CD8-positive, alpha-beta memory T cell (primary cell): ENCODE measurements at regions not wholly inside any gene's neighbourhood (a gene's known extent, or its start where the extent isn't known, plus 50 kb on each side); places are given as distances from the start of the nearest gene placed in this dataset.

Source experiments
- CTCF ChIA-PET: fragments of 350-600 bp; sonication (Branson Sonifier 250); formaldehyde crosslinking; loops from one replicate; lab custom pipeline; 2021; ENCODE audit warnings: antibody characterized with exemption; lab: Charles Lee
- POLR2A ChIA-PET: fragments of 350-600 bp; sonication (Branson Sonifier 250); formaldehyde crosslinking; loops from one replicate; lab custom pipeline; 2021; ENCODE audit warnings: antibody characterized with exemption; lab: Charles Lee
- DNase-seq, 5 donors: peaks; one replicate each; pipeline versions ENCODE4 v3.0.0 to v3.0.0-alpha.2; 2020 to 2022; ENCODE audit warnings: mixed read lengths in 1 of 5
- H3K27ac ChIP-seq: one replicate; pipeline ENCODE4 v1.7.0; 2013; ENCODE audit warnings: low read depth, mild to moderate bottlenecking, low read length, moderate library complexity
- H3K27me3 ChIP-seq: 2 replicates; pipeline ENCODE4 v1.7.0; 2013; ENCODE audit warnings: low read length, mild to moderate bottlenecking; ENCODE audit not compliant: insufficient read depth, poor library complexity, severe bottlenecking
- H3K36me3 ChIP-seq: 2 replicates; pipeline ENCODE4 v1.7.0; 2013; ENCODE audit warnings: mild to moderate bottlenecking, low read length, moderate library complexity; ENCODE audit not compliant: insufficient read depth
- H3K4me1 ChIP-seq: 2 replicates; pipeline ENCODE4 v1.7.0; 2013; ENCODE audit warnings: mild to moderate bottlenecking, low read length, moderate library complexity; ENCODE audit not compliant: insufficient read depth
- H3K4me3 ChIP-seq: 2 replicates; pipeline ENCODE4 v1.7.0; 2013; ENCODE audit warnings: mild to moderate bottlenecking, low read length
- H3K9me3 ChIP-seq: 2 replicates; pipeline ENCODE4 v1.7.0; 2013; ENCODE audit warnings: mild to moderate bottlenecking, low read length
- H3K27ac Mint-ChIP-seq, 8 donors: one replicate each; pipeline ENCODE4 v1.8.0; 2020 to 2021; ENCODE audit warnings: mixed read lengths in 8 of 8, mild to moderate bottlenecking in 6 of 8, inconsistent platforms in 3 of 8, moderate library complexity in 3 of 8
- H3K27me3 Mint-ChIP-seq, 2 donors: one replicate each; pipeline ENCODE4 v1.8.0; 2020 to 2021; ENCODE audit warnings: mixed read lengths in 2 of 2, mild to moderate bottlenecking in 1 of 2, moderate library complexity in 1 of 2
- H3K36me3 Mint-ChIP-seq, 3 donors: one replicate each; pipeline ENCODE4 v1.8.0; 2020 to 2021; ENCODE audit warnings: mixed read lengths in 3 of 3, inconsistent platforms in 1 of 3, mild to moderate bottlenecking in 1 of 3
- H3K4me1 Mint-ChIP-seq, 3 donors: one replicate each; pipeline ENCODE4 v1.8.0; 2020 to 2021; ENCODE audit warnings: mixed read lengths in 3 of 3, inconsistent platforms in 1 of 3, mild to moderate bottlenecking in 1 of 3
- H3K4me3 Mint-ChIP-seq, 7 donors: one replicate each; pipeline ENCODE4 v1.8.0; 2020 to 2021; ENCODE audit warnings: mixed read lengths in 7 of 7, mild to moderate bottlenecking in 6 of 7, moderate library complexity in 4 of 7, inconsistent platforms in 2 of 7
- H3K9me3 Mint-ChIP-seq, 5 donors: one replicate each; pipeline ENCODE4 v1.8.0; 2020 to 2022; ENCODE audit warnings: mixed read lengths in 5 of 5, mild to moderate bottlenecking in 3 of 5, moderate library complexity in 2 of 5, inconsistent platforms in 1 of 5

- Mint-ChIP-seq H3K27me3 (peaks cover 0 to 2% of the 10 kb centered on the region in 2 donors), H3K27ac (peak overlapping the region in 2 of 8 donors; percentile 16 to 52), H3K4me3 (peak overlapping the region in 1 of 7 donors; percentile 67), H3K36me3 (no peaks in the 10 kb centered on the region), H3K9me3 (peaks cover 0 to 2% (median 0%) of the 10 kb centered on the region in 5 donors), H3K4me1 (peaks cover 0 to 7% (median 0%) of the 10 kb centered on the region in 3 donors)
- no peaks in the 10 kb centered on the region for H3K4me1 ChIP-seq
- no peaks in the 10 kb centered on the region for H3K27me3 ChIP-seq
- ChIA-PET POLR2A (no interaction called here), CTCF (no interaction called here)
- H3K27ac ChIP-seq, result no peak overlapping the region
- DNase-seq, result no peak
- H3K9me3 ChIP-seq, result no peaks in the 10 kb centered on the region
- H3K36me3 ChIP-seq, result no peaks in the 10 kb centered on the region
- H3K4me3 ChIP-seq, result no peak overlapping the region
Measured at GRCh38 chr6:21915707-21916260, 322.2 kb downstream of the SOX4 start.

GRCh38 chr6:21918041-21918440 lies 324.5 kb downstream of the SOX4 start:
- Mint-ChIP-seq H3K4me3 (no peak overlapping the region), H3K27me3 (peaks cover 0 to 2% of the 10 kb centered on the region in 2 donors), H3K36me3 (no peaks in the 10 kb centered on the region), H3K27ac (no peak overlapping the region), H3K9me3 (peaks cover 0 to 1% (median 0%) of the 10 kb centered on the region in 5 donors), H3K4me1 (peaks cover 0 to 7% (median 0%) of the 10 kb centered on the region in 3 donors)
- ChIA-PET POLR2A (no interaction called here), CTCF (no interaction called here)
- H3K27ac ChIP-seq, result no peak overlapping the region
- H3K9me3 ChIP-seq, result no peaks in the 10 kb centered on the region
- H3K4me1 ChIP-seq, result no peaks in the 10 kb centered on the region
- no peaks in the 10 kb centered on the region for H3K27me3 ChIP-seq
- no peak overlapping the region for H3K4me3 ChIP-seq
- no peak for DNase-seq
- H3K36me3 ChIP-seq, result no peaks in the 10 kb centered on the region

GRCh38 chr6:21918666-21919065 lies 325.1 kb downstream of the SOX4 start:
- Histone ChIP-seq H3K27me3 (no peaks in the 10 kb centered on the region), H3K4me1 (no peaks in the 10 kb centered on the region), H3K27ac (no peak overlapping the region), H3K9me3 (no peaks in the 10 kb centered on the region), H3K36me3 (no peaks in the 10 kb centered on the region), H3K4me3 (no peak overlapping the region)
- peaks cover 0 to 7% (median 0%) of the 10 kb centered on the region in 3 donors for H3K4me1 Mint-ChIP-seq
- H3K27ac Mint-ChIP-seq, result no peak overlapping the region
- no peak overlapping the region for H3K4me3 Mint-ChIP-seq
- ChIA-PET CTCF (no interaction called here), POLR2A (no interaction called here)
- peaks cover 0 to 2% of the 10 kb centered on the region in 2 donors for H3K27me3 Mint-ChIP-seq
- no peaks in the 10 kb centered on the region for H3K36me3 Mint-ChIP-seq
- H3K9me3 Mint-ChIP-seq, result no peaks in the 10 kb centered on the region
- no peak for DNase-seq

GRCh38 chr6:21922086-21922485 lies 328.5 kb downstream of the SOX4 start:
- DNase-seq, result no peak
- H3K27ac Mint-ChIP-seq, result no peak overlapping the region
- Histone ChIP-seq H3K36me3 (no peaks in the 10 kb centered on the region), H3K4me1 (no peaks in the 10 kb centered on the region), H3K27me3 (no peaks in the 10 kb centered on the region), H3K4me3 (no peak overlapping the region), H3K9me3 (no peaks in the 10 kb centered on the region), H3K27ac (no peak overlapping the region)
- H3K4me1 Mint-ChIP-seq, result no peaks in the 10 kb centered on the region
- ChIA-PET CTCF (no interaction called here), POLR2A (no interaction called here)
- H3K9me3 Mint-ChIP-seq, result peaks cover 0 to 5% (median 3%) of the 10 kb centered on the region in 5 donors
- no peak overlapping the region for H3K4me3 Mint-ChIP-seq
- H3K27me3 Mint-ChIP-seq, result peaks cover 0 to 2% of the 10 kb centered on the region in 2 donors
- no peaks in the 10 kb centered on the region for H3K36me3 Mint-ChIP-seq

- Mint-ChIP-seq H3K4me1 (no peaks in the 10 kb centered on the region), H3K27me3 (peaks cover 0 to 2% of the 10 kb centered on the region in 2 donors)
- H3K27ac ChIP-seq, result no peak overlapping the region
Measured at GRCh38 chr6:21924002-21924401, 330.5 kb downstream of the SOX4 start.

GRCh38 chr6:21928827-21929226 lies 335.3 kb downstream of the SOX4 start:
- H3K4me3 ChIP-seq, result no peak overlapping the region
- H3K4me3 Mint-ChIP-seq, result no peak overlapping the region
- H3K4me1 Mint-ChIP-seq, result no peaks in the 10 kb centered on the region
- H3K27me3 ChIP-seq, result no peaks in the 10 kb centered on the region
- H3K9me3 Mint-ChIP-seq, result peaks cover 0 to 10% (median 5%) of the 10 kb centered on the region in 5 donors
- H3K27me3 Mint-ChIP-seq, result no peaks in the 10 kb centered on the region
- ChIA-PET CTCF (no interaction called here), POLR2A (no interaction called here)
- no peak overlapping the region for H3K27ac Mint-ChIP-seq
- H3K9me3 ChIP-seq, result no peaks in the 10 kb centered on the region
- DNase-seq, result no peak
- H3K36me3 Mint-ChIP-seq, result no peaks in the 10 kb centered on the region
- no peak overlapping the region for H3K27ac ChIP-seq
- H3K36me3 ChIP-seq, result no peaks in the 10 kb centered on the region
- no peaks in the 10 kb centered on the region for H3K4me1 ChIP-seq

More at GRCh38 chr6:21924002-21924401, 330.5 kb downstream of the SOX4 start:
- H3K4me3 ChIP-seq, result no peak overlapping the region
- Mint-ChIP-seq H3K4me3 (no peak overlapping the region), H3K27ac (peak overlapping the region in 1 of 8 donors; percentile 5), H3K36me3 (no peaks in the 10 kb centered on the region), H3K9me3 (peaks cover 0 to 5% (median 3%) of the 10 kb centered on the region in 5 donors)
- no peaks in the 10 kb centered on the region for H3K27me3 ChIP-seq
- CTCF ChIA-PET, result no interaction called here
- no peaks in the 10 kb centered on the region for H3K4me1 ChIP-seq
- no peaks in the 10 kb centered on the region for H3K9me3 ChIP-seq
- POLR2A ChIA-PET, result no interaction called here
- H3K36me3 ChIP-seq, result no peaks in the 10 kb centered on the region
- no peak for DNase-seq

GRCh38 chr6:21931641-21932335 lies 338.2 kb downstream of the SOX4 start:
- H3K36me3 Mint-ChIP-seq, result no peaks in the 10 kb centered on the region
- no peak overlapping the region for H3K4me3 Mint-ChIP-seq
- H3K4me1 ChIP-seq, result no peaks in the 10 kb centered on the region
- peaks cover 0 to 16% (median 7%) of the 10 kb centered on the region in 5 donors for H3K9me3 Mint-ChIP-seq
- H3K27me3 Mint-ChIP-seq, result no peaks in the 10 kb centered on the region
- DNase-seq, result no peak
- no peaks in the 10 kb centered on the region for H3K27me3 ChIP-seq
- H3K27ac ChIP-seq, result no peak overlapping the region
- H3K4me3 ChIP-seq, result no peak overlapping the region
- ChIA-PET POLR2A (no interaction called here), CTCF (no interaction called here)
- H3K9me3 ChIP-seq, result peaks cover 4% of the 10 kb centered on the region
- peak overlapping the region in 1 of 8 donors; percentile 64 for H3K27ac Mint-ChIP-seq
- no peaks in the 10 kb centered on the region for H3K36me3 ChIP-seq
- H3K4me1 Mint-ChIP-seq, result no peaks in the 10 kb centered on the region

GRCh38 chr6:21933351-21933750 lies 339.8 kb downstream of the SOX4 start:
- no peaks in the 10 kb centered on the region for H3K4me1 ChIP-seq
- peaks cover 4% of the 10 kb centered on the region for H3K9me3 ChIP-seq
- no peaks in the 10 kb centered on the region for H3K27me3 ChIP-seq
- H3K4me3 Mint-ChIP-seq, result no peak overlapping the region
- no peaks in the 10 kb centered on the region for H3K4me1 Mint-ChIP-seq
- no peak overlapping the region for H3K4me3 ChIP-seq
- H3K27ac Mint-ChIP-seq, result no peak overlapping the region
- no peak for DNase-seq
- H3K27ac ChIP-seq, result no peak overlapping the region
- H3K27me3 Mint-ChIP-seq, result no peaks in the 10 kb centered on the region
- POLR2A ChIA-PET, result no interaction called here
- H3K36me3 ChIP-seq, result no peaks in the 10 kb centered on the region
- no peaks in the 10 kb centered on the region for H3K36me3 Mint-ChIP-seq
- H3K9me3 Mint-ChIP-seq, result peaks cover 0 to 16% (median 9%) of the 10 kb centered on the region in 5 donors
- CTCF ChIA-PET, result no interaction called here
